BE2C (cell line): ENCODE measurements at regions not wholly inside any gene's neighbourhood (a gene's known extent, or its start where the extent isn't known, plus 50 kb on each side); places are given as distances from the start of the nearest gene placed in this dataset.
"Not testable (repeated sequence)": the region's sequence is repeated elsewhere in the genome, so short reads cannot be mapped to it uniquely, and the experiment has no call there.

Experiments used
- DNase-seq: peaks from one replicate; pipeline ENCODE4 v3.0.0-alpha.2; 2020
- H3K27me3 ChIP-seq: fragments of 250-450 bp; sonication (Bioruptor Pico); 2 replicates; pipeline ENCODE4 v1.5.1; 2020; ENCODE audit warnings: mild to moderate bottlenecking
- H3K36me3 ChIP-seq: fragments of 250-450 bp; sonication (Bioruptor Pico); 2 replicates; pipeline ENCODE4 v1.5.1; 2020; ENCODE audit warnings: mild to moderate bottlenecking
- H3K4me1 ChIP-seq: fragments of 250-450 bp; sonication (Bioruptor Pico); 2 replicates; pipeline ENCODE4 v1.5.1; 2020
- H3K4me3 ChIP-seq: 2 replicates; pipeline ENCODE4 v1.5.1; 2011; ENCODE audit warnings: low read depth, low read length
- H3K9me3 ChIP-seq: fragments of 250-450 bp; sonication (Bioruptor Pico); 2 replicates; pipeline ENCODE4 v1.5.1; 2020
- TF ChIP-seq, protein P1 (sequence below): IDR thresholded peaks from 2 replicates; pipeline ENCODE4 v1.5.1; 2012; ENCODE audit warnings: mild to moderate bottlenecking, low read depth, low read length

DNA sequence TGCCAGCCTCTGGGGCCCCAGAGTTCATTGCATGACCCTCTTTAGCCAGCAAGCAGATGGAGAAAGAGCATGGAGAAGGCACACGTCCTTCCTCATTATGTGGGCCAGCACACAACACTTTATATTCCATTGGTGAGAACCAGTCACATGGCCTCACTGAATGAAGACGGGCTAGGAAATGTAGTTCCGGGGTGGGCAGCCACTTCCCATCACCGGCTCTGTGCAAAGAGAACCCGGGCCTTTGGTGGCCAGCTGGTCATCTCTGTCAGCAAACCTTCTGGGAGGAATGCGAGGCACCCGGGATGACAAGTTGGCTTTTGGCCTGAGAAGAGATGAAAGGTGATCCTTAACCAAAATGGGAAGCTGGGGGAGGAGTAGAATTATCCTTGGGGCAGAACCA is 90.2 kb upstream of the VGLL4 start:
- no peak for DNase-seq
- Histone ChIP-seq H3K9me3 (no peaks in the 10 kb centered on the region), H3K27me3 (no peaks in the 10 kb centered on the region), H3K36me3 (no peaks in the 10 kb centered on the region), H3K4me3 (no peak overlapping the region), H3K4me1 (no peaks in the 10 kb centered on the region)
- TF ChIP-seq, protein P1, sequence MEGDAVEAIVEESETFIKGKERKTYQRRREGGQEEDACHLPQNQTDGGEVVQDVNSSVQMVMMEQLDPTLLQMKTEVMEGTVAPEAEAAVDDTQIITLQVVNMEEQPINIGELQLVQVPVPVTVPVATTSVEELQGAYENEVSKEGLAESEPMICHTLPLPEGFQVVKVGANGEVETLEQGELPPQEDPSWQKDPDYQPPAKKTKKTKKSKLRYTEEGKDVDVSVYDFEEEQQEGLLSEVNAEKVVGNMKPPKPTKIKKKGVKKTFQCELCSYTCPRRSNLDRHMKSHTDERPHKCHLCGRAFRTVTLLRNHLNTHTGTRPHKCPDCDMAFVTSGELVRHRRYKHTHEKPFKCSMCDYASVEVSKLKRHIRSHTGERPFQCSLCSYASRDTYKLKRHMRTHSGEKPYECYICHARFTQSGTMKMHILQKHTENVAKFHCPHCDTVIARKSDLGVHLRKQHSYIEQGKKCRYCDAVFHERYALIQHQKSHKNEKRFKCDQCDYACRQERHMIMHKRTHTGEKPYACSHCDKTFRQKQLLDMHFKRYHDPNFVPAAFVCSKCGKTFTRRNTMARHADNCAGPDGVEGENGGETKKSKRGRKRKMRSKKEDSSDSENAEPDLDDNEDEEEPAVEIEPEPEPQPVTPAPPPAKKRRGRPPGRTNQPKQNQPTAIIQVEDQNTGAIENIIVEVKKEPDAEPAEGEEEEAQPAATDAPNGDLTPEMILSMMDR: no peak

DNA sequence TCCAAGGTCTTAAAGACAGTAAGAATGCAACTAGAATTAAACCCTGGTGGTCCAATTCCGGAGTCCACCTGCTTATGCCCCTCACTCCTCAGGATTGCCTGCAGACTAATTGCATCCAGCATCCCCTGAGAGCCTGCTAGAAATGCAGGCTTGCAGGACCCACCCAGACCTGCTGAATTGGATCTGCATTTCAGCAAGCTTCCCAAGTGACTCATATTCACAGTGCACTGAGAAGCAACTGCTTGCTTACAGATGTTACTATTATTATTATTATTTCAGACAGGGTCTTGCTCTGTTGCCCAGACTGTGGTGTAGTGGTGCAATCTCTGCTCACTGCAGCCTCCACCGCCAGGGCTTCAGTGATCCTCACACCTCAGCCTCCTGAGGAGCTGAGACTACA is 83.5 kb upstream of the VGLL4 start:
- no peaks in the 10 kb centered on the region for H3K36me3 ChIP-seq

DNA sequence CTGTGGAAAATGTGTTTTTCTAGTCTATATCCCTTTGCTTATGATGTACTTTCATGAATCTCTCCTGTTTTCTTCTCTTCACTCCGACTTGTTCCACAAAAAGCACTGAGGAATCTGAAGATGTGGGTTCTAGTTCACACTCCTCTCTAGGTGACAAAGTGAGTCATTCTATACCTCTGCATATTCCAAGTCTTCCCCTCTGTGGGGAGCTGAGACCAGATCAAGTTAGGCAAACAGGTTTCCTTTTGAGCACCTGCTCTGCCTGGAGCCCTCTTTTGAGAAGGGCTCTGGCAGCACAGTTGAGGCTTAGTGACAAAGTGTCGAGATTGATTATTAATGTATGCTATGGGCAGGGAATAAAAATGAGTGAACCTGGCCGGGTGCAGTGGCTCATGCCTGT is 82.4 kb upstream of the VGLL4 start:
- H3K36me3 ChIP-seq: no peaks in the 10 kb centered on the region
- TF ChIP-seq, protein P1: no peak
- peaks cover 6% of the 10 kb centered on the region for H3K27me3 ChIP-seq
- no peaks in the 10 kb centered on the region for H3K4me1 ChIP-seq
- H3K4me3 ChIP-seq: no peak overlapping the region
- no peaks in the 10 kb centered on the region for H3K9me3 ChIP-seq
- DNase-seq: no peak

More for the DNA sequence above, 83.5 kb upstream of the VGLL4 start:
- no peak for DNase-seq
- no peaks in the 10 kb centered on the region for H3K4me1 ChIP-seq
- H3K27me3 ChIP-seq: 0 out of 2 replicates have a peak, but pooled peaks cover 4% of the 10 kb centered on the region
- no peaks in the 10 kb centered on the region for H3K9me3 ChIP-seq
- no peak overlapping the region for H3K4me3 ChIP-seq
- TF ChIP-seq, protein P1: no peak

DNA sequence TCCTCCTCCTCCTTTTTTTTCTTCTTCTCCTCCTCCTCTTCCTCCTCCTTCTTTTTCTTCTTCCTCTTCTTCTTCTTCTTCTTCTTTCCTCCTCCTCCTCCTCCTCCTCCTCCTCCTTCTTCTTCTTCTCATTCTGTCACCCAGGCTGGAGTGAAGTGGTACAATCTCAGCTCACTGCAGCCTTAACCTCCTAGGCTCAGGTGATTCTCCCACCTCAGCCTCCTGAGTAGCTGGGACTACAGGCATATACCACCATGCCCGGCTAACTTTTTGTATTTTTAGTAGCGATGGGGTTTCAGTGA is 81.6 kb upstream of the VGLL4 start:
- not testable (repeated sequence) for H3K36me3 ChIP-seq, H3K4me1 ChIP-seq, H3K9me3 ChIP-seq, DNase-seq, H3K4me3 ChIP-seq
- peaks cover 14% of the 10 kb centered on the region for H3K27me3 ChIP-seq

DNA sequence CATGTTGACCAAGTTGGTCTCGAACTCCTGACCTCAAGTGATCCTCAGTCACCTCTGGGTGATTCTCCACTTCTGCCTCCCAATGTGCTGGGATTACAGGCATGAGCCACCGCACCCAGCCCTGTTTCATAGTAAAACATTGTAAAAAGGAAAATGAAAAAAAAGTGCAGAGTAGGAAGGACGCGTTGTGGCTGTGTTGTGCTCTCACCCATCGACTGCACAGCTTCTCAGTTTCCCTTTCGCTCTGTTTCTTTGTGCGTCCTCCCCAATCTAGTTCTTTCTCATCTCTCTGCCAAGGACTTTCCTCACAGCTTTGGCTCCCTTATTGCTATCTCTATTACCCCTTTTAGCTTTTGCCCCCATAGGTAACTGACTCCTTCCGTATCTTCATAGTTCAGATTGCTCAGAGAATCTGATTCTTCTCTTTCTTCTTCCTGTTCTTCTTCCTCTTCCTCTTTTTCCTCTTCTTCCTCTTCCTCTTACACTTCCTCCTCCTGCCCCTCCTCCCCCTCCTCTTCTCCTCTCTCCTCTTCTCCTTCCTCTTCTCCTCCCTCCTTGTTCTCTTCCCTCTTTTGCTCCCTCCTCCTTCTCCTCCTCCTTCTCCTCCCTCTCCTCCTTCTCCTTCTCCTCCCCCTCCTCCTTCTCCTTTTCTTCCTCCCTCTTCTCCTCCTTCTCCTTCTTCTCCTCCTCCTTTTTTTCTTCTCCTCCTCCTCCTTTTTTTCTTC is 81.1 kb upstream of the VGLL4 start:
- Histone ChIP-seq H3K36me3 (no peaks in the 10 kb centered on the region), H3K4me3 (no peak overlapping the region), H3K9me3 (no peaks in the 10 kb centered on the region), H3K4me1 (no peaks in the 10 kb centered on the region), H3K27me3 (peaks cover 20% of the 10 kb centered on the region)
- DNase-seq: no peak
- TF ChIP-seq, protein P1: no peak

DNA sequence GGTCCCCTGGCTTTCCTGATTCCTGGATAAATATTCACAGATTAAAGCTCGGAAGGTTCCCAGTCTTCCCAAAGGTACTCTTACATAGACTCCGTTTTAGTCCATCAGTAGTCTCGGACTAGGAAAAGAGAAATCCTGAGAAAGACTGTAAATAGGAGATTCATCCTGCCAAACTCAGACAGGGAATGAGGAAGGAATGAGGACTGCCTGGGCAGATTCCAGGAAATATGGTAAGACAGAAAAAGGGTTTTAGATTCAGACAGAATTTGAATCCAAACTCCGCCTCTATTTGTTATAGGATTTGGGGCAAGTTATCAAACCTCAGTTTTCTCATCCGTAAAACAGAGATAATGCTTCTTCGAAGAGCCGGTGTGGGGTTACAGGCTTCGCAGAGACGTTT is 77.8 kb upstream of the VGLL4 start:
- H3K4me1 ChIP-seq: no peaks in the 10 kb centered on the region
- DNase-seq: no peak
- TF ChIP-seq, protein P1: no peak
- peaks cover 40% of the 10 kb centered on the region for H3K27me3 ChIP-seq
- H3K4me3 ChIP-seq: no peak overlapping the region
- H3K36me3 ChIP-seq: no peaks in the 10 kb centered on the region
- H3K9me3 ChIP-seq: no peaks in the 10 kb centered on the region

DNA sequence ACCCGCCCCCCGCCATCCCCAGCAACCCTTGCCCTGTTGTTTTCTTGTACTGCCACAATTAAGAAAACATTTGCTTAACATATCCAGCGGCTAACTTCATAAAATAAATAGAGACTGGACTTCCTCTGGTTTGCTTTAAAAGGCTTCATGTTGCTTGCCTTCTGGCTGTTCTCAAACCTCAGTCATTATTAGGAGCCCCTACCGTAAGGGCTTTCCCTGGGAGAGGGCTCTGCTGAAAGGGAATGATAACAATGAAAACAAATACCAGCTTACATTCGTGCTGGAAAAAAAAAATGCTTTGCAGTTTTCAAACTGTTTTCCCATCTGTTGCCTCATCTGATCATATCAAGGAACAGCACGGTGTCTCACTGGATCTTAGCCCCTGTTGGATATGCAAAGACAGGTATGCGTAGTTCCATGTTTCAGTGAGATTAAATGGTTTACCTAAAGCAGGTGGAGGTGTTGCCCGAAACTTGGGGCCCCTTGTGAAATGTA is 77.2 kb upstream of the VGLL4 start:
- H3K27me3 ChIP-seq: peaks cover 36% of the 10 kb centered on the region
- TF ChIP-seq, protein P1: no peak
- no peaks in the 10 kb centered on the region for H3K9me3 ChIP-seq
- no peaks in the 10 kb centered on the region for H3K4me1 ChIP-seq
- no peak overlapping the region; the same call in 1 of the 2 replicates for H3K4me3 ChIP-seq
- H3K36me3 ChIP-seq: no peaks in the 10 kb centered on the region
- DNase-seq: no peak
